Inflammatory macrophage (primary cell): ENCODE measurements at regions not wholly inside any gene's neighbourhood (a gene's known extent, or its start where the extent isn't known, plus 50 kb on each side); places are given as distances from the start of the nearest gene placed in this dataset.
A peak's percentile ranks its signal among the peaks of the same experiment; 100 is the strongest.

Source experiments
- DNase-seq, 2 donors: peaks; one replicate each; pipeline ENCODE4 v3.0.0-alpha.2; 2020 to 2022

- DNase-seq = no peak
These were observed 179.2 kb downstream of the EMP1 start for GRCh38 chr12:13375583-13376345.

GRCh38 chr12:13374793-13375192, 178.3 kb downstream of the EMP1 start:
- no peak for DNase-seq

DNA sequence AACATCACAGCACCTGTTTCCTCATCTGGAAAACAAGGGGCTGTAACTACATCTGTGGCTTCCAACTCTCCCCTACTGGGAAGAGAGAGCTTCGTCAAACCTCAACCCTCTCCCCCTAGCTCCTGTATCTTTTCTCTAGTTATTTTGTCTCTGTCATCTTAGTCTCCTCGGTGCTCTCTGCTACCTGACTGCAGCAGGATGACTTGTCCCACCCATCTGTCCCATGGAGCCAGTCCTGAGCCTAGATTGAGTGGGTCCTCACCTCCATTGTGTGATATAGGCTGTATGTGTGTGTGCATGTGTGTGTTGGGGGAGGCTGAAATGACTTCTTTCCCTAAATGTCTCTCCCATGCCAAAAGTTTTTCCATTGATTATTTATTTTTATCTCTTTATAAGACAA, 177.3 kb downstream of the EMP1 start:
- no peak for DNase-seq

- DNase-seq = no peak
These were observed 176.6 kb downstream of the EMP1 start for GRCh38 chr12:13373131-13373530.

DNA sequence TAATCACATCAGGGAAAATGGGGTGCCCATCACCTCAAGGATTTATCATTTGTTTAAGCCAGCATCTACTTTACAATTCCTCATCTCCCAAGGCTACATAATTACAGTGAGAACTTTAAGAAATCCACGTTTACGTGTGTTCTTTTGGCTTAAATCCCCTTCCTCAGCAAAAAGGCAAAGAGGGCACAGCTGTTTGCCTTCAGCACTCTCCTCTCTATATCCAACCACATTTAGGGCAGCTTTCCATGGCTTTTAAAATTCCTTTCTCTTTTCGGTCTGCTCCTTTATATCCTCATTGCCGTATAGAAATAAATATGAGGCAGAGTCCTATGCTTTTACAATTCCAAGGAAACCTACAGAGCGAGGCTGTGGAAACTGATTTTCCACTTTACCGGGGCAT, 175.9 kb downstream of the EMP1 start:
- DNase-seq = no peak

- DNase-seq = no peak
These were observed 175.3 kb downstream of the EMP1 start for GRCh38 chr12:13371797-13372196.

DNA sequence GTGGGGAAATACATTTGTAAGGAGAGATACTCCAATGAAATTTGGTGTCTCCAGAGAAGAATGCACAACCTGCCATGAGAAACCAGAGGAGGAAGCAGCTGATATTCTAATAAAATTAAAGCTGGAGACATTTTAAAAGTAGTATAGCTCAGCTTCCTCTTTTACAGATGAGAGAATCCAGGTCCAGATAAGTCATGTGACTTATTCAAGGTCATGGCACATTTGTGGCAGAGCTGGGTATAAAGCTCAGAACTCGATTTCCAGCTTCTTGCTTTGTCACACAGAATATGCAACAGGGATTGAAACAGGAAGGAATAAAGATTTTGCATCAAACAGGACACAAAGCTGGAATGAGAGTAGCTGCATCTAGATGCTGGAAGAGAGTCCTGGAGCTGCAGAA, 174.8 kb downstream of the EMP1 start:
- DNase-seq = no peak

GRCh38 chr12:13369474-13370056, 173.0 kb downstream of the EMP1 start:
- DNase-seq = no peak

GRCh38 chr12:13368971-13369370, 172.4 kb downstream of the EMP1 start:
- DNase-seq = no peak

DNA sequence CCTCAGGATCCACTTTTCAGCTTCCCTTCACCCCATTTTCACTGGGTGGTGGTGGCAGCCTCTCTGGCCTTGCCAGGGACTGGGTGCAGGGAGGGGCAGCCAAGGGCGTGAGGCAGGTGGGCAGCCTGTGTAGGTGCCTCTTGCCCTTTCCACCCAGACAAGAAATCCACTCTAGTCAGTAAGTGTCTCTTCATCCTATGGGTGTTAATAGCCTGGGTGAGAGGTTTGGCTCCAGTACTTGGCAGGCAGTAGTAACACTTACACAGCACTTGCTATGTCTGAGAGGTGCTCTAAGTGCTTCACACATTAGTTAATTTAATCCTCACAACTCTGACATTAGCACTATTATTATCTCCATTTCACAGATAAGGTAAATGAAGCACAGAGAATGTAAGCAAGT, 171.9 kb downstream of the EMP1 start:
- DNase-seq = no peak

GRCh38 chr12:13367973-13368372, 171.4 kb downstream of the EMP1 start:
- no peak for DNase-seq

- no peak for DNase-seq
These were observed 169.3 kb downstream of the EMP1 start for GRCh38 chr12:13365748-13366366.

DNA sequence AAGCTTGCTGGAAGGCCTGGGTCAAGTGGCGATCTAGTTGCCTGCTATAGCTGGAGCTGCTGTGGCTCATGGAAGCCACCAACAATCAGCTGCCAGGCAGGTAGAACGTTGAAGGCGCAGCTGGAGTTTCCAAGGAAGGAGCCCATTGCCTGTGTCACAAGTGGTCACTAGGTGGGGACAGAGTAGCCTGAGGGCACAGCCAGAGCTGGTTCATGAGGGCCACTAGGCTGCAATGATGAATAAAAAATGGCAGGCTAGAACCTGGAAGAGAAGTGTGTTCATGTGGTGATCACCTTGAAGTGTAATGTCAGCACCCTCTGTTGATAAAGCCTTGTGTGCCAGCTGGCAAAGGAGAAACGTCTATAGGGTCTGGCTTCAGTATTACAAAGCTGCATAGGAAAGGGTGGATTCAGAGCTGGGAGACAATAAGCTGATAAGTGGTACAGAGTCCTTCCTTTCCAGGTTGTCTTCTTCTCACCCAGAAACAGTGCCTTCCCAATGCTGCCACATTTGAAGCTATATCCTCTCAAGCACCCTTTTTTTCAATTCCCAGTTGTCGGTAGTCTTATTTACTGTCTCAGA, 165.8 kb downstream of the EMP1 start:
- DNase-seq = peak; percentile 39 to 51

DNA sequence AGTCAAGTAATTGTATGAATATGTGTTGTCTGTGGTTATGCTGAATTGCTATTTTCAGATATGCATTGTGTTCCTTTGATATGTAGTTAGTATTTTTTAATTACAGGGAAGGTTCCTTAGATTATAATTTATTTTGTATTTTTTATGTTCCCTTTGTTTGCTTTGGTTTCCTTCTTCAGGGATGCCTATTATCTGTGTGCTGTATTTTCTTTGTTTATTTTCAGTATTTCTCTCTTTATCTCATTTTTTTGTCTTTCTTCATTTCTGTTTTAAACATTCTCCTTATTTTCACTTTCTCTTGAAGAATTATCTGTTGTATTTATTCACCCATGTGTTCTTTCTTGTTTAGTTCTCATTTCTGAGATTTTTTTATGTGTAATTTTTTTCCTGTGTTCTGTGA, 163.1 kb downstream of the EMP1 start:
- no peak for DNase-seq

GRCh38 chr12:13358391-13358905, 161.9 kb downstream of the EMP1 start:
- no peak for DNase-seq

GRCh38 chr12:13350946-13351345, 154.4 kb downstream of the EMP1 start:
- no peak for DNase-seq

DNA sequence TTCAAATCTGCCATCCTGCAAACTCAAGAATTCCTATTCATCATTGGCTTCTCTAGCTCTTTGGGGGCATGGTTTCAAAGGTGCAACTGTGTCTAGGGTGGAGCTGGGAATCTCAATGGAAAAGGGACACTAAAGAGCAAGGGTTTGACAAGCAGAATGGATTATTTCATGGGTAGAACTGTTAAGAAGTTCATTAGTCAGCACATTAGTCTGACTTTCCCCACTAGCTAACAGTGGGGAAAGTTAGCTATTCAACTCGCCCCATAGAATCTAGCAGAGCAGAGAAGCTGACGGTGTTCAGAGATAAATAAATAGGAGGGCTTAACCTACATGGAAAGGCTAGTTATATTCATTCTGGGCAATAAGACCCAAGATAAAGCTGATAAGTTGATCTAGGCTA, 153.9 kb downstream of the EMP1 start:
- DNase-seq = no peak

DNA sequence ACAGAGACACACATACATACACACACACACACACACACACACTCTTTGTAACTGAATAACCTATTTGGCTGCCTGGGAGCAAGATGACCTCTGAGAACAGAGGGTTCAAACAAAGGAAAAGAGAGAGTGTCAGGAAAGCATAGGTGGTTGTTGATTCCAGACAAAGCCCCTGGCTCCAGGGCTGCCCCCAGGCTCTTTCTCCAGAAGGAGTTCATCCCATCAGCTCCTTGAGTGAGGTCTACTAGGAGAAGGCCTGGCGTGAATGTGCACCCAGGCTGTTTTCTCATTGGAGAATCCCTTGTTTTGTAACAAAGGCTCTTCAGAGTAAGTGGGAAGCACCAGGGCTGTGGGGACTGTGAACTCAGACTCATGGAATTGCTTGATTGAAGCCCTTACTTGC, 151.9 kb downstream of the EMP1 start:
- DNase-seq = no peak

GRCh38 chr12:13347241-13348043, 150.9 kb downstream of the EMP1 start:
- no peak for DNase-seq

DNA sequence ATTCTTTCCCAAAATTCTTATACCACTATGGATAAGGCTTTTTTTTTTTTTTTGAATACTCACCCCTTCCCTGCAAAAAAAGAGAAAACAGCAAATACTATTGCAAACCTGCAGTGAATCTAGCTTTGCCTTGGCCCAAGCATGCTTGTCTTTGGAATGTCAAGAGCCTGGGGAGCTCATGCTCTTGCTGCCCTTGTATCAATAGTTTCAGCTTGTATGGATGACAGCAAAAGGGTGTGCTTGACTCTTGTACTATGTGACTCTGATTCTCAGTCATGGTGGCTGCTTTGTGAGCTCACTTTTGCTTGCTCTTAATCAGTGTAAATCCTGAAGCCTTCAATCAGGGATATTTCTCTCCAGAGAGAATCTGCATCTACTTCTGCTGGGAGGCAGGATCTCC, 149.2 kb downstream of the EMP1 start:
- no peak for DNase-seq

DNA sequence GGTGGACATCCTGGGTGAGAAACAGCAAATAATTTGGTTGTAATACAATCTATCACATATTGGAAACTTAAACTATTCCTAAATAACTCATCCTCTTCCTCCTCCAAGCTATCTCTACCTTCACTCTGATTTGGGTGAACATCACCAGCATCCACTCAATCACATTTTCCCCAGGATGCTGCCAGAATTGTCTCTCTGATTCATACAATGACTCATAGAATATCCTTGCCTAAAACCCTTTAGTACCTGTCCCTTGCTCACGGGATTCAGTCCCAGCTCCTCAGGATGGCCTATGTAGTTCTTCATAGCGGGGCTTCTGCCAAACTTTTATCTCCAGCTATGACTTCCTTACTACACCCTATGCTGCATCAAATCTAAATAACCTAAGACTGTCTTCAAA, 146.8 kb downstream of the EMP1 start:
- DNase-seq = no peak

- no peak for DNase-seq
These were observed 146.4 kb downstream of the EMP1 start for GRCh38 chr12:13342971-13343370.

DNA sequence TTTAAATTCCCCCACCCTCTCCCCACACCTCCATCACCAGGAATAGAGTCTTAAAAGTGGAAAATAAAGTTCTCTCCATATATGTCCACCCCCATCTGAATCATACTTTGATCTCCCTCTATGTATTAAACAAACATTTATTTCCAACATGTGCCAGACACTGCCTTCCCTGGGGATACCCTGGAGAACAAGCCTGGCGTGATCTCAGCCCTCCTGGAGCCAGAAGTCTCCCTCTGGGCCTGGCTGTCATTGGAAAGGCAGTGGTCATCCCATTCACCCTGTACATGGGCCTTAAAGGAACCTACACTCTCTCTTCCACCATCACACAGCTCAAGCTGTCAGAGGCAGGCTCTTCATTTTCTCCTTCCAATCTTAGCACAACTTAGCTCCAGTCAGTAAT, 143.6 kb downstream of the EMP1 start:
- no peak for DNase-seq
